Transverse colon (tissue), 4 donors: ENCODE measurements at regions not wholly inside any gene's neighbourhood (a gene's known extent, or its start where the extent isn't known, plus 50 kb on each side); places are given as distances from the start of the nearest gene placed in this dataset.

ENCODE experiments used
- DNase-seq: peaks from one replicate; pipeline ENCODE4 v3.0.0-alpha.2; 2019
- H3K27ac ChIP-seq, 4 donors: fragments of 200-600 bp; sonication (generic); 2 replicates each; pipeline ENCODE4 v1.5.1; 2016 to 2018; ENCODE audit warnings: inconsistent platforms in 4 of 4
- H3K27me3 ChIP-seq: fragments of 200-600 bp; sonication (generic); 2 replicates; pipeline ENCODE4 v1.5.1; 2017; ENCODE audit warnings: inconsistent platforms
- H3K36me3 ChIP-seq, 4 donors: fragments of 200-600 bp; sonication (generic); 2 replicates each; pipeline ENCODE4 v1.5.1; 2017 to 2019; ENCODE audit warnings: inconsistent platforms in 4 of 4
- H3K4me1 ChIP-seq, 4 donors: fragments of 200-600 bp; sonication (generic); 2 replicates each; pipeline ENCODE4 v1.5.1; 2017 to 2020; ENCODE audit warnings: inconsistent platforms in 4 of 4
- H3K4me3 ChIP-seq, 4 donors: fragments of 200-600 bp; sonication (generic); 1 replicate in 1 of 4; 2 replicates in 3 of 4; pipeline versions ENCODE4 v1.5.1 to v1.6.1; 2017 to 2019; ENCODE audit warnings: inconsistent platforms in 4 of 4
- H3K9me3 ChIP-seq, 2 donors: fragments of 200-600 bp; sonication (generic); 2 replicates each; pipeline ENCODE4 v1.5.1; 2017 to 2019; ENCODE audit warnings: inconsistent platforms in 2 of 2
- EP300 ChIP-seq: sonication (generic); formaldehyde crosslinking; IDR thresholded peaks from one replicate; pipeline ENCODE4 v1.6.1; 2017; ENCODE audit warnings: antibody characterized with exemption, low read depth
- POLR2A ChIP-seq: fragments of 450-650 bp; IDR thresholded peaks from one replicate; pipeline ENCODE4 v1.6.1; 2016; ENCODE audit warnings: antibody characterized with exemption, mild to moderate bottlenecking, moderate library complexity
- POLR2AphosphoS5 ChIP-seq, 3 donors: sonication (generic); formaldehyde crosslinking; IDR thresholded peaks; one replicate each; pipeline ENCODE4 v1.6.1; 2016; ENCODE audit warnings: antibody characterized with exemption in 3 of 3
- WGBS, 2 donors: methylation state at CpG; one replicate each; pipeline ENCODE4 v1.1.5; 2018; ENCODE audit warnings: low coverage in 1 of 2; 5-methylcytosine and 5-hydroxymethylcytosine counted together
- in situ Hi-C, 4 donors: fragments of 200-750 bp; cut with MboI; loops; one replicate each; pipeline versions ENCODE4 v1.15.0 to v1.15.1; 2017; ENCODE audit warnings: low sequenced_read_pairs in 3 of 4, low pct_ligation_motif_present in 1 of 4, low pct_unique_long_range_greater_than_20kb in 1 of 4
- intact Hi-C: fragments of 100-400 bp; cut with DNase I; formaldehyde crosslinking; loops from one replicate; pipeline ENCODE4 v1.15.1; 2023; ENCODE audit warnings: low total_unique reads
- TF ChIP-seq, protein P1 (sequence below), 5 experiments: fragments of 200-600 bp in 3 of 5; fragments of 450-650 bp in 2 of 5; sonication (generic) in 3 of 5; IDR thresholded peaks; 1 replicate in 2 of 5; 2 replicates in 3 of 5; pipeline ENCODE4 v1.5.1; 2016 to 2017; ENCODE audit warnings: antibody characterized with exemption in 5 of 5, inconsistent platforms in 3 of 5, mild to moderate bottlenecking in 2 of 5, moderate library complexity in 1 of 5

DNA sequence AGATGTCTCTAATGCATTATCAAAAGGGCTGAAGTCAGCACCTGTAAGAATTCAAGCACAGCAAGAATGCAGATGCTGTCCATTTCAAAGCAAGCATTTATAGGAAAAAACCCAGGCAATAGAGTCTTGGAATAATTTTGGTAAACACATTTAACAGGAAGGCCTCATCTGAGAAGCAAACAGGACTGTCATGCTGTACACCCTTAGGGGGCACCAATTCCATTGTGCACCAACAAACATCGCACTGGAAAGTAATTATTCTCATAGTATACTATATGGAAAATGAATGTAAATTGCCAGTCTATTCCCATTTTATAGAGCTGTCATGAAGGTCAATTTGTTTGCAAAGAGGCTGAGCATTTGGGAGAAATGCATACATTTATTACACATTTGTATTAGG, 247.3 kb upstream of the SUCLG2 start:
- Histone ChIP-seq H3K36me3 (no peaks in the 10 kb centered on the region), H3K4me1 (peaks cover 0 to under 1% (median 0%) of the 10 kb centered on the region in 4 donors), H3K9me3 (no peaks in the 10 kb centered on the region), H3K27me3 (no peaks in the 10 kb centered on the region), H3K27ac (no peak overlapping the region), H3K4me3 (no peak overlapping the region)
- intact Hi-C loops (no loop called here), in situ Hi-C loops (no loop called here)
- no peak for DNase-seq
- WGBS, 2 donors: 60 to 74% methylated on average over 1 of the region's 1 CpG
- TF ChIP-seq POLR2A (no peak), POLR2AphosphoS5 (IDR thresholded peaks at IDR 0.05) (no peak), EP300 (no peak)
- TF ChIP-seq, protein P1, sequence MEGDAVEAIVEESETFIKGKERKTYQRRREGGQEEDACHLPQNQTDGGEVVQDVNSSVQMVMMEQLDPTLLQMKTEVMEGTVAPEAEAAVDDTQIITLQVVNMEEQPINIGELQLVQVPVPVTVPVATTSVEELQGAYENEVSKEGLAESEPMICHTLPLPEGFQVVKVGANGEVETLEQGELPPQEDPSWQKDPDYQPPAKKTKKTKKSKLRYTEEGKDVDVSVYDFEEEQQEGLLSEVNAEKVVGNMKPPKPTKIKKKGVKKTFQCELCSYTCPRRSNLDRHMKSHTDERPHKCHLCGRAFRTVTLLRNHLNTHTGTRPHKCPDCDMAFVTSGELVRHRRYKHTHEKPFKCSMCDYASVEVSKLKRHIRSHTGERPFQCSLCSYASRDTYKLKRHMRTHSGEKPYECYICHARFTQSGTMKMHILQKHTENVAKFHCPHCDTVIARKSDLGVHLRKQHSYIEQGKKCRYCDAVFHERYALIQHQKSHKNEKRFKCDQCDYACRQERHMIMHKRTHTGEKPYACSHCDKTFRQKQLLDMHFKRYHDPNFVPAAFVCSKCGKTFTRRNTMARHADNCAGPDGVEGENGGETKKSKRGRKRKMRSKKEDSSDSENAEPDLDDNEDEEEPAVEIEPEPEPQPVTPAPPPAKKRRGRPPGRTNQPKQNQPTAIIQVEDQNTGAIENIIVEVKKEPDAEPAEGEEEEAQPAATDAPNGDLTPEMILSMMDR (IDR thresholded peaks at IDR 0.05): no peak

DNA sequence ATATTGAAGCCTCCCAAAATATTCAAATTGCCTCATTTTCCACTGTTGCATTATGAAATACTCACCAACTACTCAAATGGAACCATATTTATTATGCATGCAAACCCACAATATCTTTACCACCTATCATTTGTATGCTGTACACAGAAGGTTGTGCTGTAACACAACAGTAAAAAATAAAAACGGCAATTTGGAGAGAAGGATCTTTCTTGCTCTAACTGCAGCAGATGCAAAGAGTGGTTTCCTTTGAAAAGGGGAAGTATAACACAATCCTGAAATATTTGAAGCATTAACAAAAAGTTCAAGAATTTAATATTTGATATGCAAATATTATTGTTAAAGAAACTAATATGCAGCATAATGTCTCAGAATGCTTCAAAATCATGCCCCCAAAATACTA, 244.5 kb upstream of the SUCLG2 start:
- in situ Hi-C loops: no loop called here
- no peaks in the 10 kb centered on the region for H3K9me3 ChIP-seq
- H3K4me3 ChIP-seq: no peak overlapping the region
- H3K36me3 ChIP-seq: no peaks in the 10 kb centered on the region
- H3K4me1 ChIP-seq: peaks cover 0 to 9% (median 0%) of the 10 kb centered on the region in 4 donors
- intact Hi-C loops: no loop called here
- H3K27me3 ChIP-seq: no peaks in the 10 kb centered on the region
- H3K27ac ChIP-seq: no peak overlapping the region
- 57 to 100% methylated on average over 1 of the region's 1 CpG for WGBS, 2 donors
- TF ChIP-seq POLR2A (no peak), POLR2AphosphoS5 (IDR thresholded peaks at IDR 0.05) (no peak), EP300 (no peak)
- TF ChIP-seq, protein P1 (IDR thresholded peaks at IDR 0.05): no peak
- DNase-seq: no peak

DNA sequence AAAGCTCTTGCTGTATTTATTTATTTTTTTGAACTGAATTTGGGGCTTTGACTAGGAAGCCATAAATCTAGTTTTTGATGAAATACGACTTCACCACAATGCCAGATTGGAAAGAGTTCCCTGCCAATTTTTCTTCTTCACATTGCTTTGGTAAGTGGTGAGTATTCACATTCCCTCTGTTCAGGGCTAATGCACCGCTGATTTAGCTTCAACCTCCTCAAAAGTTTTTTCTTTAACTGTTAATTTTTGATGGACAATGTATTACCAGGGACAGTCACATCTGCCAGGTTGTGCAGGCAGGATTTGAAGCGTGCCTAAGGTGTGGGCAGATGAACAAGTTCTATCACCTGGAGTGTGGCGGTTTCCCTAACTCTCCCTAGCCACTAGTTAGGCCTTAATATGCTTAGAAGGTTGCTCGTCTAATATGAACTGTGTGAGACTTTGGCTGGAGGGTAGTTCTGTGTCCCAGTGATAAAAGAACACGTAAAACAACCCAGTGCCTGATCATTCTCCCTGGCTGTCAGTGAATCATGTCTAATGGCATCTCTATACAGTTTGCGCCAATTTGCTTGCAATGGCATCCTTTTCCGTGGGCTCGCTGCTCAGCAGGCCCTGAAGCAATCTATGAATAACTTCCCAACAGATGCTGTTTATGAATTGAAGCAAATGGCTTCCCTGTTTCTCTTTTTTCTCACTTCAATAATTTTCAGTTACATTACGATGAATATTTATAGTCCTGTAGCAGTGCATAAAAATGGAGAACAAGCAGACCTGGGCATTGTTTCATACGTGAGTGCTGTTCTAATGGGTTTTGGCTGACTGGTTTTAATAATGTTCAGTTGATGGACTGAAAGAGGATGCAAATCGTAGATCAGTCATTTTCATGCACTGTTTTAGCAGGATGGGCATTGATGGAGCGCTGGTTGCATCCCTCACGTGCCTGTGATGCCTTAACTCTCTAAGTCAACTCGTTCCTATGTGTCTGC, 243.2 kb upstream of the SUCLG2 start:
- H3K27ac ChIP-seq: no peak overlapping the region
- WGBS, 2 donors: 79% methylated on average over 11 to 15 of the region's 15 CpGs
- intact Hi-C loops (no loop called here), in situ Hi-C loops (no loop called here)
- no peak for DNase-seq
- no peak for TF ChIP-seq EP300
- no peak for TF ChIP-seq POLR2AphosphoS5 (IDR thresholded peaks at IDR 0.05)
- TF ChIP-seq POLR2A: no peak
- TF ChIP-seq, protein P1 (IDR thresholded peaks at IDR 0.05): no peak
- H3K27me3 ChIP-seq: no peaks in the 10 kb centered on the region
- no peaks in the 10 kb centered on the region for H3K36me3 ChIP-seq
- H3K4me1 ChIP-seq: peaks cover 0 to 9% (median 0%) of the 10 kb centered on the region in 4 donors
- no peak overlapping the region for H3K4me3 ChIP-seq
- no peaks in the 10 kb centered on the region for H3K9me3 ChIP-seq

DNA sequence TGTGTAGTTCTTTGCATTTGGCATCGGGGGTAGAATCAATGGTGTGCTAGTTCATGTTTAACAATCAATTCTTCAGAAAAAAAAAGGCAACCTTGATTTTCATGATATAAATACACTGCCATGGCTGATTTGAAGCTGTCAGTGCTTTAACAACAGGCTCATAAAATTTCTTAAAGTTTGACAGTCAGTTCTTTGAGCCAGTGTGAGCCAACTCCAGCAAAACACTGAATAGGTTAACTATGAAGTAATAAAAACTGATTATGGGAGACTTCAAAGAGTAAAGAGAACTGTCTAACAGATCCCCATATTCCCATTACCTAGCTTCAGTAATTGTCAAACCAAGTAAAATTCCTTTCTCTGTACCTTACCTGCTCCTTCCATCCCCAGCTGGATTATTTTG, 241.7 kb upstream of the SUCLG2 start:
- no peak overlapping the region for H3K4me3 ChIP-seq
- H3K27ac ChIP-seq: no peak overlapping the region
- DNase-seq: no peak
- H3K9me3 ChIP-seq: no peaks in the 10 kb centered on the region
- H3K4me1 ChIP-seq: peaks cover 0 to 9% (median 0%) of the 10 kb centered on the region in 4 donors
- in situ Hi-C loops (no loop called here), intact Hi-C loops (no loop called here)
- no peaks in the 10 kb centered on the region for H3K36me3 ChIP-seq
- TF ChIP-seq POLR2AphosphoS5 (IDR thresholded peaks at IDR 0.05) (no peak), POLR2A (no peak), EP300 (no peak)
- TF ChIP-seq, protein P1 (IDR thresholded peaks at IDR 0.05): no peak
- no peaks in the 10 kb centered on the region for H3K27me3 ChIP-seq
- 41% methylated on average over 1 of the region's 1 CpG; no CpG with 5 or more reads in 1 of the 2 donors for WGBS, 2 donors
